Keratinocyte (primary cell): ENCODE measurements at regions not wholly inside any gene's neighbourhood (a gene's known extent, or its start where the extent isn't known, plus 50 kb on each side); places are given as distances from the start of the nearest gene placed in this dataset.

Experiments
- CTCF ChIP-seq, 3 experiments: IDR thresholded peaks in 1 of 3; conservative IDR thresholded peaks in 1 of 3; optimal IDR thresholded peaks in 1 of 3; 2 replicates in 2 of 3; 3 replicates in 1 of 3; pipeline versions ENCODE3 to v1.5.1; 2011; ENCODE audit warnings: low read length in 3 of 3, mild to moderate bottlenecking in 3 of 3, moderate library complexity in 2 of 3, control low read depth in 1 of 3, inconsistent platforms in 1 of 3; ENCODE audit not compliant: insufficient read depth in 2 of 3; ENCODE audit errors: extremely low read depth in 1 of 3
- EZH2 ChIP-seq: IDR thresholded peaks from one replicate; pipeline ENCODE4 v1.6.1; 2012; ENCODE audit warnings: inconsistent platforms, mild to moderate bottlenecking, low read length, moderate library complexity

GRCh38 chr14:83251402-83251801 is 1717.7 kb upstream of the SEL1L start:
- TF ChIP-seq CTCF (optimal IDR thresholded peaks at IDR 0.05 in 1 of 3, IDR thresholded peaks at IDR 0.05 in 1 of 3, conservative IDR thresholded peaks at IDR 0.05 in 1 of 3; ENCODE audit: extremely low read depth in 1 of 3, insufficient read depth in 2 of 3, low read length in 3 of 3), result no peak
- no peak for TF ChIP-seq EZH2
